Activated T-helper 2 cell treated with anti-CD3 and anti-CD28 coated beads, Interferon-gamma antibody, Interleukin-2, Interleukin-4, amounts not matched to agents 10 μg/mL and 5 μg/mL and 100 μg/mL, durations not matched to agents 14 hours and 24 hours and 36 hours (primary cell): ENCODE measurements at regions not wholly inside any gene's neighbourhood (a gene's known extent, or its start where the extent isn't known, plus 50 kb on each side); places are given as distances from the start of the nearest gene placed in this dataset.

ENCODE experiments used
- DNase-seq: peaks from one replicate; pipeline ENCODE4 v3.0.0; 2021; ENCODE audit warnings: low spot score
- H3K27ac Mint-ChIP-seq: one replicate; pipeline ENCODE4 v1.8.0; 2021; ENCODE audit warnings: mixed read lengths
- H3K27me3 Mint-ChIP-seq: one replicate; pipeline ENCODE4 v1.8.0; 2021; ENCODE audit warnings: low read depth, mixed read lengths
- H3K36me3 Mint-ChIP-seq: one replicate; pipeline ENCODE4 v1.8.0; 2021; ENCODE audit warnings: low read depth, mixed read lengths
- H3K4me1 Mint-ChIP-seq: one replicate; pipeline ENCODE4 v1.8.0; 2021; ENCODE audit warnings: low read depth, mixed read lengths
- H3K4me3 Mint-ChIP-seq: one replicate; pipeline ENCODE4 v1.8.0; 2021; ENCODE audit warnings: low read depth, mild to moderate bottlenecking, moderate library complexity, mixed read lengths
- H3K9me3 Mint-ChIP-seq: one replicate; pipeline ENCODE4 v1.8.0; 2021; ENCODE audit warnings: mixed read lengths
- intact Hi-C: fragments of 100-400 bp; cut with micrococcal nuclease; formaldehyde crosslinking; loops from one replicate; pipeline ENCODE4 v1.15.1; 2023

- intact Hi-C loops: no loop called here
- Mint-ChIP-seq H3K27ac (no peak overlapping the region), H3K27me3 (no peaks in the 10 kb centered on the region), H3K36me3 (no peaks in the 10 kb centered on the region), H3K4me1 (no peaks in the 10 kb centered on the region), H3K4me3 (no peak overlapping the region), H3K9me3 (no peaks in the 10 kb centered on the region)
- no peak for DNase-seq
Observed at GRCh38 chr6:4584801-4585200, 191.4 kb upstream of the CDYL start.

- Mint-ChIP-seq H3K27ac (no peak overlapping the region), H3K36me3 (no peaks in the 10 kb centered on the region), H3K4me3 (no peak overlapping the region), H3K9me3 (no peaks in the 10 kb centered on the region), H3K27me3 (no peaks in the 10 kb centered on the region), H3K4me1 (no peaks in the 10 kb centered on the region)
- intact Hi-C loops: no loop called here
- DNase-seq: no peak
Observed at GRCh38 chr6:4582506-4583417, 193.4 kb upstream of the CDYL start.

- Mint-ChIP-seq H3K27me3 (no peaks in the 10 kb centered on the region), H3K9me3 (no peaks in the 10 kb centered on the region), H3K27ac (no peak overlapping the region), H3K4me3 (no peak overlapping the region), H3K36me3 (no peaks in the 10 kb centered on the region), H3K4me1 (no peaks in the 10 kb centered on the region)
- DNase-seq: no peak
- intact Hi-C loops: no loop called here
Observed at GRCh38 chr6:4581468-4582385, 194.5 kb upstream of the CDYL start.

GRCh38 chr6:4580361-4580760 lies 195.8 kb upstream of the CDYL start:
- Mint-ChIP-seq H3K36me3 (no peaks in the 10 kb centered on the region), H3K27me3 (no peaks in the 10 kb centered on the region), H3K4me1 (no peaks in the 10 kb centered on the region), H3K9me3 (no peaks in the 10 kb centered on the region), H3K4me3 (no peak overlapping the region), H3K27ac (no peak overlapping the region)
- no peak for DNase-seq
- intact Hi-C loops: no loop called here

GRCh38 chr6:4577406-4577805 lies 198.8 kb upstream of the CDYL start:
- Mint-ChIP-seq H3K9me3 (peaks cover 7% of the 10 kb centered on the region), H3K27me3 (no peaks in the 10 kb centered on the region), H3K27ac (no peak overlapping the region), H3K36me3 (no peaks in the 10 kb centered on the region), H3K4me3 (no peak overlapping the region), H3K4me1 (no peaks in the 10 kb centered on the region)
- intact Hi-C loops: no loop called here
- DNase-seq: no peak

GRCh38 chr6:4575714-4576113 lies 200.5 kb upstream of the CDYL start:
- no peak overlapping the region for H3K4me3 Mint-ChIP-seq
- H3K27ac Mint-ChIP-seq: no peak overlapping the region
- peaks cover 17% of the 10 kb centered on the region for H3K9me3 Mint-ChIP-seq
- no peaks in the 10 kb centered on the region for H3K36me3 Mint-ChIP-seq
- H3K4me1 Mint-ChIP-seq: no peaks in the 10 kb centered on the region
- intact Hi-C loops: no loop called here
- DNase-seq: no peak
- no peaks in the 10 kb centered on the region for H3K27me3 Mint-ChIP-seq

GRCh38 chr6:4574007-4574406 lies 202.2 kb upstream of the CDYL start:
- no peaks in the 10 kb centered on the region for H3K27me3 Mint-ChIP-seq
- H3K4me1 Mint-ChIP-seq: no peaks in the 10 kb centered on the region
- no peak for DNase-seq
- intact Hi-C loops: no loop called here
- H3K27ac Mint-ChIP-seq: no peak overlapping the region
- H3K9me3 Mint-ChIP-seq: peaks cover 17% of the 10 kb centered on the region
- H3K36me3 Mint-ChIP-seq: no peaks in the 10 kb centered on the region
- no peak overlapping the region for H3K4me3 Mint-ChIP-seq

- peaks cover 17% of the 10 kb centered on the region for H3K9me3 Mint-ChIP-seq
Observed at GRCh38 chr6:4571011-4571410, 205.2 kb upstream of the CDYL start.

GRCh38 chr6:4568138-4568537 lies 208.1 kb upstream of the CDYL start:
- H3K4me1 Mint-ChIP-seq: no peaks in the 10 kb centered on the region
- H3K27ac Mint-ChIP-seq: no peak overlapping the region
- H3K36me3 Mint-ChIP-seq: no peaks in the 10 kb centered on the region
- H3K4me3 Mint-ChIP-seq: no peak overlapping the region
- H3K9me3 Mint-ChIP-seq: peaks cover 10% of the 10 kb centered on the region
- DNase-seq: no peak
- intact Hi-C loops: no loop called here
- no peaks in the 10 kb centered on the region for H3K27me3 Mint-ChIP-seq

More at GRCh38 chr6:4571011-4571410, 205.2 kb upstream of the CDYL start:
- no peak for DNase-seq
- no peaks in the 10 kb centered on the region for H3K36me3 Mint-ChIP-seq
- intact Hi-C loops: no loop called here
- H3K27me3 Mint-ChIP-seq: no peaks in the 10 kb centered on the region
- no peak overlapping the region for H3K4me3 Mint-ChIP-seq
- no peaks in the 10 kb centered on the region for H3K4me1 Mint-ChIP-seq
- no peak overlapping the region for H3K27ac Mint-ChIP-seq

- Mint-ChIP-seq H3K27ac (no peak overlapping the region), H3K36me3 (no peaks in the 10 kb centered on the region), H3K4me3 (no peak overlapping the region), H3K9me3 (peaks cover 10% of the 10 kb centered on the region), H3K4me1 (no peaks in the 10 kb centered on the region), H3K27me3 (no peaks in the 10 kb centered on the region)
- intact Hi-C loops: no loop called here
- DNase-seq: no peak
Observed at GRCh38 chr6:4567141-4567540, 209.1 kb upstream of the CDYL start.

- no peak for DNase-seq
- Mint-ChIP-seq H3K27me3 (no peaks in the 10 kb centered on the region), H3K4me1 (no peaks in the 10 kb centered on the region), H3K9me3 (no peaks in the 10 kb centered on the region), H3K27ac (no peak overlapping the region), H3K4me3 (no peak overlapping the region), H3K36me3 (no peaks in the 10 kb centered on the region)
- intact Hi-C loops: no loop called here
Observed at GRCh38 chr6:4565301-4566250, 210.6 kb upstream of the CDYL start.

- H3K4me1 Mint-ChIP-seq: no peaks in the 10 kb centered on the region
- H3K4me3 Mint-ChIP-seq: no peak overlapping the region
- intact Hi-C loops: no loop called here
- no peaks in the 10 kb centered on the region for H3K36me3 Mint-ChIP-seq
- H3K27me3 Mint-ChIP-seq: no peaks in the 10 kb centered on the region
- no peaks in the 10 kb centered on the region for H3K9me3 Mint-ChIP-seq
- H3K27ac Mint-ChIP-seq: no peak overlapping the region
- no peak for DNase-seq
Observed at GRCh38 chr6:4564801-4565271, 211.4 kb upstream of the CDYL start.
